ENCODE measurements at regions not wholly inside any gene's neighbourhood (a gene's known extent, or its start where the extent isn't known, plus 50 kb on each side); places are given as distances from the start of the nearest gene placed in this dataset.

DNA sequence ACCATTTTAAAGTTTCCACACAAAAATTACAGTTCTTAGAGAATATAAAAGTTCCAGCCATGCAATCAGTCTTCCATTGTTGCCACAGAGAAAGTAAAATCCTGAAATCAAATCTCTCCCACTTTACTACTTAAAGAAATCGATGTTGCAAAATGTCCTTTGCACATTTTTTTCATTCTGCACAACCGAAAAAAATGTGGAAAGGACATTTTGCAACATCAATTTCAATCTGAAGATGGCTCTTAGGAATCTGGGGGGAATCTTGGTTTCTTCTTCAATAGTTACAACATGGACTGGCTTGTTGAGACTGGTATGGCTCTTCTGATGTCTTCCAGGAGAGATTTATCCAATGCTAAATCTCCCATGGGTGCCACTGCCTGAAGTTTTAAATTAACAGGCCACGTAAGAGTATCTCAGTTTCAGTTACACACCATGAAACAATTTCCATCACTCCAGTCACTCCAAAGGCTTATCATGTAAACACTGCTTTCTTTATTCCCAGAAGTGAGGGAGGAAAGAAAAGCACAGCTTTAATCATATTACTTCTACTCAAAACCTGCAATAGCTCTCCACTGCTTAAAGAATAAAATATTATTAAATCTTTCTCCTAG, 55.8 kb upstream of the CTNNB1 start:
- Mint-ChIP-seq H3K27me3 (ENCODE audit: low read depth) (0 out of 2 replicates have a peak, but pooled peaks cover 3% of the 10 kb centered on the region), H3K4me3 (no peak overlapping the region), H3K4me1 (peaks cover 14 to 15% of the 10 kb centered on the region in 2 experiments), H3K36me3 (ENCODE audit: insufficient read depth in 1 of 3, low read depth in 3 of 3) (peaks cover 0 to 8% (median 0%) of the 10 kb centered on the region in 3 experiments; a peak in 2 of 7 replicates), H3K27ac (no peak overlapping the region), H3K9me3 (peaks cover 0 to 6% of the 10 kb centered on the region in 2 experiments; a peak in 3 of 5 replicates)
- H2BK5ac ChIP-seq (ENCODE audit: insufficient read length, low read length): no peak overlapping the region
- H2BK15ac ChIP-seq (ENCODE audit: low read depth, low read length): no peak overlapping the region
- no peak for DNase-seq
- no peaks in the 10 kb centered on the region for H3K79me1 ChIP-seq (ENCODE audit: insufficient read depth, low read depth, low read length, poor library complexity, severe bottlenecking)
- H3K56ac ChIP-seq (ENCODE audit: insufficient read length, low read depth, low read length): no peak overlapping the region
- H3K4me1 ChIP-seq (ENCODE audit: insufficient read depth, low read length): no peaks in the 10 kb centered on the region
- no peak overlapping the region for H2AK5ac ChIP-seq (ENCODE audit: insufficient read length, low read length)
- H2BK20ac ChIP-seq (ENCODE audit: low read depth, low read length, poor library complexity, severe bottlenecking): no peak overlapping the region
- no peak overlapping the region for H3K14ac ChIP-seq (ENCODE audit: insufficient read depth, low read length)
- H2BK12ac ChIP-seq (ENCODE audit: insufficient read length, low read depth, low read length): no peak overlapping the region
- no peak overlapping the region for H3K18ac ChIP-seq (ENCODE audit: insufficient read length, low read depth, low read length)
- no peak overlapping the region for H4K91ac ChIP-seq (ENCODE audit: insufficient read length, low read depth, low read length)
- no peak overlapping the region for H3K27ac ChIP-seq (ENCODE audit: insufficient read length, low read depth, low read length)
- H3K9ac ChIP-seq (ENCODE audit: extremely low read depth, insufficient read length, low read length): no peak overlapping the region
- WGBS (ENCODE audit: extremely low coverage, insufficient read length, low lambda C conversion rate): no CpG with 5 or more reads among the region's 3 CpGs
- H4K5ac ChIP-seq (ENCODE audit: insufficient read length, low read depth, low read length): no peak overlapping the region
- H2BK120ac ChIP-seq (ENCODE audit: low read depth, low read length, poor library complexity, severe bottlenecking): no peak overlapping the region
- H4K20me1 ChIP-seq (ENCODE audit: control insufficient read depth, insufficient read depth, insufficient read length): no peaks in the 10 kb centered on the region
- no peak overlapping the region for H3T11ph ChIP-seq (ENCODE audit: low read length)
- no peaks in the 10 kb centered on the region for H3K9me3 ChIP-seq (ENCODE audit: control insufficient read depth, low read depth, low read length)
- H3K4ac ChIP-seq (ENCODE audit: low read depth, low read length): no peak overlapping the region
- H2AFZ ChIP-seq (ENCODE audit: low read length): no peak overlapping the region
- H3K79me2 ChIP-seq (ENCODE audit: insufficient read depth, low read length): no peaks in the 10 kb centered on the region
- H4K8ac ChIP-seq (replicated peaks; ENCODE audit: insufficient read length, low read depth, low read length): no peak overlapping the region
- no peaks in the 10 kb centered on the region for H3K27me3 ChIP-seq (ENCODE audit: insufficient read depth, low read length)
- H3K4me2 ChIP-seq (ENCODE audit: insufficient read depth, insufficient read length, low read length): no peak overlapping the region
- H3K23ac ChIP-seq (ENCODE audit: insufficient read length, low read depth, low read length): no peak overlapping the region
- TF ChIP-seq, protein P1, sequence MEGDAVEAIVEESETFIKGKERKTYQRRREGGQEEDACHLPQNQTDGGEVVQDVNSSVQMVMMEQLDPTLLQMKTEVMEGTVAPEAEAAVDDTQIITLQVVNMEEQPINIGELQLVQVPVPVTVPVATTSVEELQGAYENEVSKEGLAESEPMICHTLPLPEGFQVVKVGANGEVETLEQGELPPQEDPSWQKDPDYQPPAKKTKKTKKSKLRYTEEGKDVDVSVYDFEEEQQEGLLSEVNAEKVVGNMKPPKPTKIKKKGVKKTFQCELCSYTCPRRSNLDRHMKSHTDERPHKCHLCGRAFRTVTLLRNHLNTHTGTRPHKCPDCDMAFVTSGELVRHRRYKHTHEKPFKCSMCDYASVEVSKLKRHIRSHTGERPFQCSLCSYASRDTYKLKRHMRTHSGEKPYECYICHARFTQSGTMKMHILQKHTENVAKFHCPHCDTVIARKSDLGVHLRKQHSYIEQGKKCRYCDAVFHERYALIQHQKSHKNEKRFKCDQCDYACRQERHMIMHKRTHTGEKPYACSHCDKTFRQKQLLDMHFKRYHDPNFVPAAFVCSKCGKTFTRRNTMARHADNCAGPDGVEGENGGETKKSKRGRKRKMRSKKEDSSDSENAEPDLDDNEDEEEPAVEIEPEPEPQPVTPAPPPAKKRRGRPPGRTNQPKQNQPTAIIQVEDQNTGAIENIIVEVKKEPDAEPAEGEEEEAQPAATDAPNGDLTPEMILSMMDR (conservative IDR thresholded peaks at IDR 0.05): no peak
- H3K23me2 ChIP-seq (ENCODE audit: insufficient read length, low read depth, low read length, poor library complexity, severe bottlenecking): no peaks in the 10 kb centered on the region

All from H9 (cell line).